ENCODE measurements at regions not wholly inside any gene's neighbourhood (a gene's known extent, or its start where the extent isn't known, plus 50 kb on each side); places are given as distances from the start of the nearest gene placed in this dataset.
"Not testable (repeated sequence)": the region's sequence is repeated elsewhere in the genome, so short reads cannot be mapped to it uniquely, and the experiment has no call there.

- no peak for DNase-seq (ENCODE audit: low read depth, low spot score)
Measured at GRCh38 chr16:5916711-5917191, 819.2 kb upstream of the EEF2KMT start.

- DNase-seq (ENCODE audit: low read depth, low spot score): no peak
Measured at GRCh38 chr16:5911241-5911640, 813.6 kb upstream of the EEF2KMT start.

- DNase-seq (ENCODE audit: low read depth, low spot score): not testable (repeated sequence)
Measured at GRCh38 chr16:5909556-5909955, 812.0 kb upstream of the EEF2KMT start.

- no peak for DNase-seq (ENCODE audit: low read depth, low spot score)
Measured at GRCh38 chr16:5907544-5907943, 809.9 kb upstream of the EEF2KMT start.

GRCh38 chr16:5906351-5906750 lies 808.8 kb upstream of the EEF2KMT start:
- no peak for DNase-seq (ENCODE audit: low read depth, low spot score)

- DNase-seq (ENCODE audit: low read depth, low spot score): no peak
Measured at GRCh38 chr16:5905935-5906334, 808.3 kb upstream of the EEF2KMT start.

GRCh38 chr16:5903832-5904231 lies 806.2 kb upstream of the EEF2KMT start:
- DNase-seq (ENCODE audit: low read depth, low spot score): no peak

- no peak for DNase-seq (ENCODE audit: low read depth, low spot score)
Measured at GRCh38 chr16:5903153-5903552, 805.6 kb upstream of the EEF2KMT start.

GRCh38 chr16:5900046-5900445 lies 802.5 kb upstream of the EEF2KMT start:
- no peak for DNase-seq (ENCODE audit: low read depth, low spot score)

GRCh38 chr16:5895976-5896375 lies 798.4 kb upstream of the EEF2KMT start:
- DNase-seq (ENCODE audit: low read depth, low spot score): no peak

- no peak for DNase-seq (ENCODE audit: low read depth, low spot score)
Measured at GRCh38 chr16:5895137-5895536, 797.5 kb upstream of the EEF2KMT start.

GRCh38 chr16:5891296-5891695 lies 793.7 kb upstream of the EEF2KMT start:
- DNase-seq (ENCODE audit: low read depth, low spot score): no peak

- DNase-seq (ENCODE audit: low read depth, low spot score): no peak
Measured at GRCh38 chr16:5885521-5885920, 787.9 kb upstream of the EEF2KMT start.

- DNase-seq (ENCODE audit: low read depth, low spot score): no peak
Measured at GRCh38 chr16:5884996-5885395, 787.4 kb upstream of the EEF2KMT start.

GRCh38 chr16:5884339-5884738 lies 786.7 kb upstream of the EEF2KMT start:
- no peak for DNase-seq (ENCODE audit: low read depth, low spot score)

- no peak for DNase-seq (ENCODE audit: low read depth, low spot score)
Measured at GRCh38 chr16:5882087-5882640, 784.6 kb upstream of the EEF2KMT start.

GRCh38 chr16:5875416-5875815 lies 777.8 kb upstream of the EEF2KMT start:
- DNase-seq (ENCODE audit: low read depth, low spot score): no peak

GRCh38 chr16:5874899-5875298 lies 777.3 kb upstream of the EEF2KMT start:
- no peak for DNase-seq (ENCODE audit: low read depth, low spot score)

- DNase-seq (ENCODE audit: low read depth, low spot score): no peak
Measured at GRCh38 chr16:5873221-5873620, 775.6 kb upstream of the EEF2KMT start.

- peak; percentile 12 for DNase-seq (ENCODE audit: low read depth, low spot score)
Measured at GRCh38 chr16:5870886-5871691, 773.5 kb upstream of the EEF2KMT start.

- DNase-seq (ENCODE audit: low read depth, low spot score): no peak
Measured at GRCh38 chr16:5867250-5867649, 769.7 kb upstream of the EEF2KMT start.

GRCh38 chr16:5865236-5865635 lies 767.6 kb upstream of the EEF2KMT start:
- DNase-seq (ENCODE audit: low read depth, low spot score): no peak

GRCh38 chr16:5863071-5863606 lies 765.5 kb upstream of the EEF2KMT start:
- DNase-seq (ENCODE audit: low read depth, low spot score): no peak
